Muscle layer of colon (tissue), 2 donors: ENCODE measurements at regions not wholly inside any gene's neighbourhood (a gene's known extent, or its start where the extent isn't known, plus 50 kb on each side); places are given as distances from the start of the nearest gene placed in this dataset.

ENCODE experiments used
- H3K27ac ChIP-seq: one replicate; pipeline ENCODE4 v1.7.0; 2013; ENCODE audit warnings: low read depth, mild to moderate bottlenecking, low read length, moderate library complexity
- H3K27me3 ChIP-seq, 2 donors: one replicate each; pipeline ENCODE4 v1.7.0; 2013; ENCODE audit warnings: low read length in 2 of 2, mild to moderate bottlenecking in 2 of 2; ENCODE audit not compliant: insufficient read depth in 2 of 2, control insufficient read depth in 1 of 2
- H3K36me3 ChIP-seq: one replicate; pipeline ENCODE4 v1.7.0; 2013; ENCODE audit warnings: mild to moderate bottlenecking, low read length; ENCODE audit not compliant: insufficient read depth
- H3K4me1 ChIP-seq: one replicate; pipeline ENCODE4 v1.7.0; 2013; ENCODE audit warnings: mild to moderate bottlenecking, low read length; ENCODE audit not compliant: insufficient read depth
- H3K4me3 ChIP-seq, 2 donors: one replicate each; pipeline ENCODE4 v1.7.0; 2013; ENCODE audit warnings: low read length in 2 of 2, low read depth in 1 of 2, mild to moderate bottlenecking in 1 of 2, moderate library complexity in 1 of 2
- H3K9ac ChIP-seq: one replicate; pipeline ENCODE4 v1.7.0; 2013; ENCODE audit warnings: low read length
- H3K9me3 ChIP-seq: one replicate; pipeline ENCODE4 v1.7.0; 2013; ENCODE audit warnings: mild to moderate bottlenecking, low read length
- donor health status: abdominal sarcoma.
- donor health status: Adenocarcinoma of cecum.

- H3K36me3 ChIP-seq: no peaks in the 10 kb centered on the region
- no peak overlapping the region for H3K27ac ChIP-seq
- no peak overlapping the region for H3K4me3 ChIP-seq
- H3K27me3 ChIP-seq: no peaks in the 10 kb centered on the region
- H3K4me1 ChIP-seq: peaks cover 4% of the 10 kb centered on the region
- H3K9ac ChIP-seq: no peak overlapping the region
- H3K9me3 ChIP-seq: no peaks in the 10 kb centered on the region
Observed at GRCh38 chr2:107323946-107324565, 438.1 kb upstream of the ST6GAL2 start.

GRCh38 chr2:107325981-107326786 is 440.2 kb upstream of the ST6GAL2 start:
- Histone ChIP-seq H3K9ac (no peak overlapping the region), H3K4me1 (peaks cover 4% of the 10 kb centered on the region), H3K27ac (no peak overlapping the region)

GRCh38 chr2:107334306-107334705 is 448.3 kb upstream of the ST6GAL2 start:
- Histone ChIP-seq H3K27ac (no peak overlapping the region), H3K4me3 (no peak overlapping the region), H3K36me3 (no peaks in the 10 kb centered on the region), H3K4me1 (peaks cover 10% of the 10 kb centered on the region), H3K9ac (no peak overlapping the region), H3K27me3 (no peaks in the 10 kb centered on the region), H3K9me3 (no peaks in the 10 kb centered on the region)

More at GRCh38 chr2:107325981-107326786, 440.2 kb upstream of the ST6GAL2 start:
- no peaks in the 10 kb centered on the region for H3K27me3 ChIP-seq
- H3K36me3 ChIP-seq: no peaks in the 10 kb centered on the region
- H3K9me3 ChIP-seq: no peaks in the 10 kb centered on the region
- no peak overlapping the region for H3K4me3 ChIP-seq

- H3K9me3 ChIP-seq: no peaks in the 10 kb centered on the region
- H3K36me3 ChIP-seq: no peaks in the 10 kb centered on the region
- H3K4me1 ChIP-seq: peaks cover 10% of the 10 kb centered on the region
- H3K9ac ChIP-seq: no peak overlapping the region
- no peak overlapping the region for H3K27ac ChIP-seq
- no peaks in the 10 kb centered on the region for H3K27me3 ChIP-seq
- no peak overlapping the region for H3K4me3 ChIP-seq
Observed at GRCh38 chr2:107336526-107336925, 450.6 kb upstream of the ST6GAL2 start.

- Histone ChIP-seq H3K9me3 (no peaks in the 10 kb centered on the region), H3K4me3 (no peak overlapping the region), H3K27ac (no peak overlapping the region), H3K4me1 (peaks cover 10% of the 10 kb centered on the region), H3K27me3 (no peaks in the 10 kb centered on the region), H3K36me3 (no peaks in the 10 kb centered on the region), H3K9ac (no peak overlapping the region)
Observed at GRCh38 chr2:107337209-107337898, 451.4 kb upstream of the ST6GAL2 start.

GRCh38 chr2:107338059-107338458 is 452.1 kb upstream of the ST6GAL2 start:
- Histone ChIP-seq H3K4me3 (no peak overlapping the region), H3K27ac (no peak overlapping the region), H3K9me3 (no peaks in the 10 kb centered on the region), H3K36me3 (no peaks in the 10 kb centered on the region), H3K4me1 (peaks cover 10% of the 10 kb centered on the region), H3K9ac (no peak overlapping the region), H3K27me3 (no peaks in the 10 kb centered on the region)

- Histone ChIP-seq H3K4me3 (no peak overlapping the region), H3K9me3 (no peaks in the 10 kb centered on the region), H3K4me1 (peaks cover 10% of the 10 kb centered on the region), H3K27me3 (no peaks in the 10 kb centered on the region), H3K36me3 (no peaks in the 10 kb centered on the region), H3K27ac (no peak overlapping the region), H3K9ac (no peak overlapping the region)
Observed at GRCh38 chr2:107338571-107338970, 452.6 kb upstream of the ST6GAL2 start.

GRCh38 chr2:107340955-107341354 is 455.0 kb upstream of the ST6GAL2 start:
- Histone ChIP-seq H3K9me3 (no peaks in the 10 kb centered on the region), H3K4me1 (peaks cover 9% of the 10 kb centered on the region), H3K4me3 (no peak overlapping the region), H3K27ac (no peak overlapping the region), H3K27me3 (no peaks in the 10 kb centered on the region), H3K9ac (no peak overlapping the region), H3K36me3 (no peaks in the 10 kb centered on the region)

- no peaks in the 10 kb centered on the region for H3K4me1 ChIP-seq
- no peaks in the 10 kb centered on the region for H3K27me3 ChIP-seq
- H3K9ac ChIP-seq: no peak overlapping the region
- no peaks in the 10 kb centered on the region for H3K36me3 ChIP-seq
- no peak overlapping the region for H3K4me3 ChIP-seq
- no peak overlapping the region for H3K27ac ChIP-seq
- no peaks in the 10 kb centered on the region for H3K9me3 ChIP-seq
Observed at GRCh38 chr2:107349329-107349728, 463.4 kb upstream of the ST6GAL2 start.

- Histone ChIP-seq H3K4me3 (no peak overlapping the region), H3K27me3 (no peaks in the 10 kb centered on the region), H3K27ac (no peak overlapping the region), H3K4me1 (no peaks in the 10 kb centered on the region), H3K36me3 (no peaks in the 10 kb centered on the region), H3K9me3 (no peaks in the 10 kb centered on the region), H3K9ac (no peak overlapping the region)
Observed at GRCh38 chr2:107354175-107354574, 468.2 kb upstream of the ST6GAL2 start.

- Histone ChIP-seq H3K9ac (no peak overlapping the region), H3K9me3 (no peaks in the 10 kb centered on the region), H3K4me1 (no peaks in the 10 kb centered on the region), H3K36me3 (no peaks in the 10 kb centered on the region), H3K27ac (no peak overlapping the region), H3K4me3 (no peak overlapping the region), H3K27me3 (no peaks in the 10 kb centered on the region)
Observed at GRCh38 chr2:107358362-107358761, 468.3 kb upstream of the RGPD4 start.
